ENCODE measurements at regions not wholly inside any gene's neighbourhood (a gene's known extent, or its start where the extent isn't known, plus 50 kb on each side); places are given as distances from the start of the nearest gene placed in this dataset.
A peak's percentile ranks its signal among the peaks of the same experiment; 100 is the strongest.
"Not testable (repeated sequence)": the region's sequence is repeated elsewhere in the genome, so short reads cannot be mapped to it uniquely, and the experiment has no call there.

DNA sequence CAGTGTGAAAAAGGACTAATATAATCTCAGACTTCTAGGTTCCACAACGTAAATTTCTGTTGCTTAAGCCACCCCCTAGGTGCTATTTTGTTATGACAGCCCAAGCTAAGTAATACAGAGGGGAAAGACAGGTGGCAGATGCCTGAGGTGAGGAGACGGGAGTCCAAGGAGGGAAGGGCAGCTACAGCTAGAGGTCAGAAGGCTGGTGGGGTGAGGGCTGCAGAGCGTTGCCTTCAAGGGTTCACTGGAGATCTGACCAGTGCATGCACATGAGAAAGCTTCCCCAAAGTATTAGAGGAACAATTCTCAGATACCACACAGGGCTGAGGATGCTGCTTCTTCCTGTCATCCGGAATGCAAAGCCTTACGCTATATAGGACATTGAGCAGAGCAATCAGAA, 104.7 kb upstream of the IRX4 start:
- no peak for DNase-seq (ENCODE audit: low spot score)

GRCh38 chr5:1985781-1986180, 103.1 kb upstream of the IRX4 start:
- DNase-seq (ENCODE audit: low spot score) = no peak

GRCh38 chr5:1983919-1984695, 101.4 kb upstream of the IRX4 start:
- no peak for DNase-seq (ENCODE audit: low spot score)

DNA sequence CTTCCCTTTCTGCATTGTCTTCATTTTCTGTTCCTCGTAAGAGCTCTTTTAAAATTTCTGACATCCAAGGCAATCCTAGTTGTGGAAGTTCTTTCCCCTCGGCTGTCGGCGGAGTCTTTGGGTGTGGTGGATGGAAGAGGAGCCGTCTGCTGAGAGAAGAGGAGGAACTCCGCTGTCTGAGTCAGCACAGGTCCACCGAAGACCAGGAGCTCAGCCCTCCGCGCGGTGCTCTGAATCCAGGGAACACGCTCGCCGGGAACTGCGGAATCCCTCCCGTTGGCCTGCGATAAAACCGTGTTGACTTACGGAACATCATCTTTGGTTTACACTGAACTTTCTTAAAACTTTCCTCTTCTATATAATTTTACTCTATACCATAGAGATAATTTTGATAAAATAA, 100.7 kb upstream of the IRX4 start:
- no peak for DNase-seq (ENCODE audit: low spot score)

DNA sequence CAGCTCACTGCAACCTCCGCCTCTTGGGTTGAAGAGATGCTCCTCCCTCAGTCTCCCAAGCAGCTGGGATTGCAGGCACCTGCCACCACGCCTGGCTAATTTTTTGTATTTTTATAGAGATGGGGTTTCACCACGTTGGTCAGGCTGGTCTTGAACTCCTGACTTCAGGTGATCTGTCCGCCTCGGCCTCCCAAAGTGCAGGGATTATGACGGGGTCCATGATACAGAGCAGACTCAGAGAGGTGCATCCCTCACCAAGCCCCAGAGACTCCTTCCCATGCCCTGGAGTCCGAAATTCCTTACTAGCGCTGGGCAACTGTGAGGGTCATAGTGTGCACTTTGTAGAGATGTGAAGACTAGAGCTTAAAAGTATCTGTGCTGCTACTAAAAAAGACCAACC, 99.8 kb upstream of the IRX4 start:
- DNase-seq (ENCODE audit: low spot score) = not testable (repeated sequence)

DNA sequence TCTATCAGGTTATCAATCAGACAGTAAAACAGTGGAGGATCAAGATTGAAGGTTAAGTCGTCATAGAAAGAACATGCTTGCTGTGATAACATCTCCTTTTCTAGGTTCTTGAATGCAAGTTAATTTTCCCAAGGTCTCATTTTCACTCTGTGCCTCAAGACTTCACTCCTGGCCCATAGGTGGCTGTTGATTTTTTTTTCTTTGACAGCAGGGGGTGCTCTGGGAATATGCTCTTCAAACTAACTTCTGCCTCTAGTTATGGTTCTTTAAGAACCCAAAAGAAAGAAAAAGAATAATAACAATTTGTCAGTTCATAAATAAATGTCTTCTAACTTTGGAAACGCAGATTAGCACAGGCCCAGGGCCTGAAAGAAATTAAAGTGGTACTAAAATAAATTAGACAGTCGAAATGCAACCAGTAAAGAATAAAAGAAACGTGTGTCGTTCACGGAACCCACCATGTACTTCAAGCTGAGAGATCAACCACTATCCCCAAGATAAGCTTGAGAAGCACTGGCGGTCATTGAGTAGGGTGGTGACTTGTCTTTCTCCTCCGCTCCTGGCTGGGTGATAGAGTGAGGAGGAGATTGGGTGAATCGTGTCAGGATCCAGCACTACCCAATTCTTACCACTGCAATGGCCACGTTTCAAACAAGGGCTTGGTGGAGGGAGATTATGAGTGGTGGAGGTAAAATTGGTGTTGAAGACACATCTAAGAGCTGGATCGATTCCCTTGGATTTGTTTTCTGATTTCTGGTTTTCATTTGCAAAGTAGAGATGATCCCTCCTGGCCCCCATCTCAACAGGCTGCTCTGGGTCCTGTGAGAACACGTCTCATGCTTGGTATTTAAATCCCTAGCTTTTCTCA, 93.4 kb upstream of the IRX4 start:
- no peak for DNase-seq (ENCODE audit: low spot score)

- no peak for DNase-seq (ENCODE audit: low spot score)
These were observed 92.6 kb upstream of the IRX4 start for GRCh38 chr5:1975406-1975715.

DNA sequence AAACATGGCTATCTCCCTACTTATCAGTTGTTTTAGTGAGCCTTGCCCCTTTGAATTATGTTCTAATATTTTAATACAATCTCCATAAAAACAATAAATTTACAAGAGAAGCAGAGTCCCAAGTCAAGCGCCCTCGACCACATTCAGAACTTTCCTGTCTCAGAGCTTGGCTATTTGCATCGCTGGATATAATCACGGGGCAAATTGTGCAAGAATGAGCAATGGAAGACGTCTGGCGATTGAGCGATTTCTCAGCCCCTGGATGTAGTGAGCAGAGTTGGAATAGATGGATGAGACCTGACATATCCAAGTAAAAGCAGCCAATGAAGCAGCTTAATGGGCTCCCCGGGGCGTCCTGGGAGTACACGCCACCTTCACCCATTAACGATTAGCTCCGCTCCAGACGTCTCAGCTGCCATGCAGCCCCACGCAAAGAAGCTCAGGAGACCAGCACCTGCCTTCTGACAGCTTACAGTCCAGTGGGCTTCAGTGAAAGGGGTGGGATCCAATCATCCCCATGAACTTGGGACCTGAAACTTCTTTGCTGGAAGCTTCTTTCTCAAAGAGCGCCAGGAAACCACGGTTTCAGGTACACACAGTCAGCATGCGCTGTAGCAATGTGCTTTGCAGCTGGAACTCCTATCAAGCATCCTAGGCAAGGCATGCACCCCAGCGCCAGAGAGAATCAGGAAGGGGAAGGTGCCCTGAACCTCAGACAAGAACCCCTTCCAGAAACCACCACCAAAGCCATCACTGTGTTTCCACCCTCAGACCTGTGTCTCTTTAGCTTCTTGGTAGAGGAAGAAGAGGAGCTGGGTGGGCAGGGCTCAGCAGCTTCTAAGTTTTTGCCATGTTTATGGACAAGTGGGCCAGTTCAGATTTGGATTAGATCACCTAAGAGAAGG, 92.0 kb upstream of the IRX4 start:
- no peak for DNase-seq (ENCODE audit: low spot score)

DNA sequence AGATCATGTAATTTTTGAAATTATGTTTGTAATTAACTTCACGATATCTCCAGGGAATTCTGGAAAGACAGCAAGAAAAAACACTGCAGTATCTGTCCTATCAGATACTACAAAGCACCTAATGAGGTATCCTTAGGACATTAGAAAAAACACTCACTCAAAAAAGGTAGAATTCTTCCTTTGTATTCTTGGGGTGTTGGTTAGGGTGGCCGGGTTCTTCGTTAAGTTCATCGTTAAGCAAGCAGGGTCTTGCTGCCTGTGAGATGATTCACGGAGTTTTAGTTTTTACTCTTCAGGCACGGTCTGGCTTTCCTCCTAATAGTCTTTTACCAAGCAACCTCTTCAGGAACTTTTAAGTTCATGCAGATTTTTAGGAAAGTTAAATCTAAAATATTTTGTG, 91.4 kb upstream of the IRX4 start:
- no peak for DNase-seq (ENCODE audit: low spot score)

DNA sequence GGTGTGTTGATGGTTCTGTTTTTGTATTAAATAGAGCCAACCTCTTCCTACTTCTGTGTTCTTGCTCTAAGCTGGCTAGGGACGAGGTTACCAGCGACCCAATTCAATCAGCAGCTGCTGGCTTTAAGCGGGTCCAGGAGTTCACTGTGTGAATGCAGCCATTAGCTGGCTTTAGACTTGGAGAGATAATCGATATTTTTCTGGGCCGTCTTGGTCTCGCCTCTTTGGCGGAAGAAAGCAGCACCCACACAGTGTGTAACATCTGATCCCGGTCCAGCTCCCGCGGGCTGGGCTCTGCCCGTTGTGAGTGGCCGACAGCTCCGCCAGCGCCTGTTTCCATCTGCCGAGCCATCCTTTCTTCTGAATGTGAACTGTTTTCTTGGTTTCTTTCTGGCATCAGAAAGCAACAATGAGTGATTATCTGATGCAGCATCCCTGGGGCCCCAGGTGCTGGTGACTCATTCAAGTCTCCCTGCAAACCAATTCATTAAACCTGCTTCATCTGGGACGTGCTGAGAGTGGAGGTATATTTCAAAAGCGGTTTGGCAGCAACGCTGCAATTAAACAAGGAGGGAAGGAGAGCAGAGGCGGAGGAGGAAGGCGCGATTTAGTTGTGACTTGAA, 90.8 kb upstream of the IRX4 start:
- DNase-seq (ENCODE audit: low spot score) = peak; percentile 31

- no peak for DNase-seq (ENCODE audit: low spot score)
These were observed 89.2 kb upstream of the IRX4 start for GRCh38 chr5:1971944-1972343.

DNA sequence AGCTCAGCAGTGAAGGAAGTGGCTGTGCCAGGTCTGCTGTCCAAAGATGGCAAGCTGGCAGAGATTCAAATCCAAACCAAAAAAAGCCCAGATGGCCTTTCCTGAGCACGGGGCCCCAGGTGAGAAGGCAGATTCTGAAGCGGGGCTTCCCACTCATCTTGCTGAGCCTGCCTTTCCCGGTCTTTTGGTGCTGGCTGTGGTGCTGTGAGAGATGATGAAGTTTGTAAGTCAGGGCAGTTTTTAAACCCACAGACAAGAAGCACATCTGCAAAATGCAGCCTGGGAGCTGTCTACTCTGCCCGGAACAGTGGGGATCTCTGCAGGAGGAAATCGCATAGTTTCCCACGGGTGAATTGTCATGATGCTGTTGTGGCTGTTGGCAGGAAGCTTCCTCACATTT, 85.0 kb upstream of the IRX4 start:
- DNase-seq (ENCODE audit: low spot score) = no peak

- no peak for DNase-seq (ENCODE audit: low spot score)
These were observed 83.7 kb upstream of the IRX4 start for GRCh38 chr5:1966461-1966860.

DNA sequence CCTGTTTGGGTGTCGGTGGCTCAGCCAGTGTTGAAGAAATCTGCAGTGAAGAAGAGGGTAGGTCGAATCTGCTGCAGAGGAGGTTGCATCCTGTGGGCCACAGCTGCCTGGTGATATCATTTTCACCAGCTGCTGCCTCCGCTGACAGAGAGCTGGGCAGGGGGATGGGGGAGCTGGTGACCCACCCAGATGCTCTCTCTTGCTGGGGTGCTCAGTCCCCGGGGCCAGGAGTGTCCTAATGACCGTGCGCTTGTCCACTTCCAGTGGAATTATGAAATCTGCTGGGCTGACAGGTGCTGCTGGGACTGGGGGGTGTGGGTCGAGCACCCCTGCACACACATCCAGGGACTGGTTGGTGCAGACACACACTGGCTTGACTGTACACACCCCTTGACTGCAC, 83.2 kb upstream of the IRX4 start:
- DNase-seq (ENCODE audit: low spot score) = no peak

DNA sequence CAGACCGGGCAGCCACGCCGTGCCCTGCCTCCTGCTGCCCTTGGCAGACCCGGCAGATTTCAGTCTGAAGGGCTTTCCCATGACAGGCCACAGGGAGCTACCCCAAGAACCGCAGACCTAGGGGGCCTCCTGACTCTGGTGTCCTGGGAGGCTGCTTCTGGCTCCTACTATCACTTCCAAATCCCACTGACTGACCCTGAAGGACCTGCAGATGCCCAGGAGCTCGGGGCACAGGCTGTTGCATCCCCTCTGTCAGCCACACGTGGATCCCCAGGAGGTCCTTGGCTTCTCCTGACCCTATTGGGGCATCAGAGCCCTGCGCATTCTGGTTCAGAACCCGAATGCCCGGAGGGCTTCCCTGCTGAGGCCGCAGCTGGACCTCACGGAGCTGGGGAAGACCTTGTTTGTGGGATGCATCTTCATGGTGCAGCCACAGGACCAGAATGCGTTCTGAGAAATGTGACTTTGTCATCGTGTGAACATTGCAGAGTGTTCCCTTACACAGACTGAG, 81.3 kb upstream of the IRX4 start:
- DNase-seq (ENCODE audit: low spot score) = no peak

GRCh38 chr5:1963358-1963757, 80.6 kb upstream of the IRX4 start:
- no peak for DNase-seq (ENCODE audit: low spot score)

DNA sequence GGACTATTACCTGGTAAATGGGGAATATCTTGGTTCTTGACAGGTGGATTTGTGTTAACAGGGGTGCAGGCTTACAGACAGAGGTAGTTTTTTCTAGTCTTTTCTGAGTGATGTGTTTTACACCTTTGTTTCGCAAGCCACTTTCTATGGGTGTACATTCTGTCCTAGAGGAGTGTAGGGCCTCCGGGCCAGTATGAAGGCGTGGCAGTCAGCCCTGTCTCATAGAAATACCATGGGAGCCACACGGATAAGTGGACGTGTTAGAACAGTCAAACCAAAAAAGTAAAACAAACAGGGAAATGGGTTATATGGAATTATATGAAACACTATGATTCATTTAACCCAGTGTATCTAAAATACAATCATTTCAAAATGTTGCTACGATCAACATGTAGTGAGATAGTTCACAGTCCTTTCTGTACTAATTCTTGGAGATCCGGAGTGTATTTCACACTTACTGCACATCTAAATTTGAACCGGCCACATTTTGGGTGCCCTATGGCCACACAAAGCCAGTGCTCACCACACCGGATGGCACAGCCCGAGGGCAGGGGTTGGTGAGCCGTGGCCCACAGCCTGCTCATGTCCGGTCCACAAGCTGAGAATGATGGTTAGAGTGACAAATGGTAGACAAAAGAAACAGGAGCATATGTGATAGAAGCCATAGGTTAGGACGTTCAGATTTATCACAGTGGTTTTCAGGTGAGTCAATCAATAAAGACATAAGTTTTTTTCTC, 80.1 kb upstream of the IRX4 start:
- no peak for DNase-seq (ENCODE audit: low spot score)

DNA sequence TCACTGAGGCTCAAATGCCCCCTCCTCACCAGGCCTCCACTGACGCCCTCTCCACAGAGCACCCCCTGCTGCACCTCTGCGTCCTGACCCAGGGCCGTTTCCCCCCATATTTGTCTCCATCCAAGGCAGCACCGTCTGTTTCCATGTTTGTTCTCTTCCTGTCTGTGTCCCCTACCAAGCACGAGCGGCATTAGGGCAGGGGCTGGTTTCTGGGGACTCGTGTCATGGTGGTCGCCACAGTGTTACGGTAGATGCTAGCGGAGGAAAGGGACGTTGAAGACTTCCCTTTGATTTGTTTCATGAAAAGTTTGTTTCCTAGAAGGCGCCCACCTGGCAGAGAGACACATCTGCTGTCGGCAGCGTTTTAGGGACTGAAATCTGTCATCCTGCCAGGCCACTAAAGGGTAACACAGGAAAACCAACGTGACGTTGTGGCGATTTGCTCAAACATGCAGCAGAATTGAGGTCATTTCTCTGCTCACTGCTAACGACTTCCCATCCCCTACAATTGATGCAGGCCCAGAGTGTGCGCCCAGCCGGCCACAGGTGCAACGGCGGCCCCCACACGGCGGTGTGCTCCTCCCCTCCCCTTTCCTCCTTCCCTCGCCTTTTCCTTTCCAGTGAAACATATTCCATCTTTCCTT, 79.3 kb upstream of the IRX4 start:
- no peak for DNase-seq (ENCODE audit: low spot score)

DNA sequence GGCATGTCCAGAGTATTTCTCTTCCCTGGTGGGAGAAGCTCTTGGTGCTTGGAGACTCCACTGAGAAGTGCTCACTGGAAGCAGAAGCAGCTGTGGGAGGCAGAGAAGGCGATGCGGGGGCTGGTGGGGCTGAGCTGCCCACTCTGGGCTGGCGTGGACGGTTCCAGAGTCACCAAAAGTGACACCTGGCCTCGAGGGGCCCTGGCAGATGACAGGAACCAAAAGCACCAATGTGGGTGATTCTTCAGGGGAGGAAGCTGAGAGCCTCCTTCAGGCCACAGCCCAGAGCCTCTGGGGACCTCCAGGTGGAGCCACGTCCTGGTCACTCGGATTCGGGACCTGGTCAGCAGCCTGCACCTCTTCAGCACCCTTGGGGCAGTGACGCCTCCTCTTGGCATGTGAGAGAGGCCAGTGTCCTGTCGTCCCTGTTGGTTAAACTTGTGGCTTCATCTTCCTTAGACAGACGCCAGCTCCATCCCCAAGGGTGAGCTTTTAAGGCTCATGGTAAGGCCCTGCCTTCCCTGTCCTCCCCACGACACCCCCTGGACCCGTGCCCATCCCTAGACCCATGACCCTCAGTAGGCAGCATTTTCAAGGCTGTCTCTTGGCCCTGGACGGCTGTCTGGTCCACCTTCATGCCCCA, 78.7 kb upstream of the IRX4 start:
- DNase-seq (ENCODE audit: low spot score) = no peak

Measured in A172 (cell line).